DMS53 (cell line): ENCODE measurements at regions not wholly inside any gene's neighbourhood (a gene's known extent, or its start where the extent isn't known, plus 50 kb on each side); places are given as distances from the start of the nearest gene placed in this dataset.

ENCODE experiments used
- DNase-seq: peaks from one replicate; lab custom pipeline; 2025; lab: John Stamatoyannopoulos, UW

GRCh38 chr20:6421321-6422248, 298.8 kb upstream of the FERMT1 start:
- no peak for DNase-seq

- no peak for DNase-seq
Measured at GRCh38 chr20:6420336-6420735, 297.5 kb upstream of the FERMT1 start.

- no peak for DNase-seq
Measured at GRCh38 chr20:6418732-6419131, 295.9 kb upstream of the FERMT1 start.

GRCh38 chr20:6416371-6416770, 293.5 kb upstream of the FERMT1 start:
- peak; percentile 9 for DNase-seq

GRCh38 chr20:6411651-6412050, 288.8 kb upstream of the FERMT1 start:
- DNase-seq = no peak

GRCh38 chr20:6410721-6411120, 287.9 kb upstream of the FERMT1 start:
- no peak for DNase-seq

GRCh38 chr20:6407163-6407562, 284.3 kb upstream of the FERMT1 start:
- no peak for DNase-seq

GRCh38 chr20:6401893-6402557, 279.2 kb upstream of the FERMT1 start:
- peak; percentile 19 for DNase-seq

GRCh38 chr20:6397115-6397514, 274.3 kb upstream of the FERMT1 start:
- peak; percentile 9 for DNase-seq

- peak; percentile 95 for DNase-seq
Measured at GRCh38 chr20:6395695-6396094, 272.9 kb upstream of the FERMT1 start.

- DNase-seq = peak; percentile 15
Measured at GRCh38 chr20:6388671-6389197, 265.9 kb upstream of the FERMT1 start.

- DNase-seq = no peak
Measured at GRCh38 chr20:6384956-6385486, 262.2 kb upstream of the FERMT1 start.

- DNase-seq = peak; percentile 5
Measured at GRCh38 chr20:6384380-6384779, 261.6 kb upstream of the FERMT1 start.

GRCh38 chr20:6381887-6382286, 259.1 kb upstream of the FERMT1 start:
- DNase-seq = peak; percentile 59

GRCh38 chr20:6362245-6362644, 239.4 kb upstream of the FERMT1 start:
- no peak for DNase-seq

GRCh38 chr20:6360766-6361165, 237.9 kb upstream of the FERMT1 start:
- no peak for DNase-seq

- DNase-seq = no peak
Measured at GRCh38 chr20:6355754-6356451, 233.1 kb upstream of the FERMT1 start.

- DNase-seq = no peak
Measured at GRCh38 chr20:6348908-6349307, 226.1 kb upstream of the FERMT1 start.

- DNase-seq = no peak
Measured at GRCh38 chr20:6347916-6348315, 225.1 kb upstream of the FERMT1 start.

GRCh38 chr20:6341491-6341890, 218.7 kb upstream of the FERMT1 start:
- no peak for DNase-seq

- DNase-seq = no peak
Measured at GRCh38 chr20:6339176-6339575, 216.3 kb upstream of the FERMT1 start.

- DNase-seq = peak; percentile 81
Measured at GRCh38 chr20:6333110-6333509, 210.3 kb upstream of the FERMT1 start.
